Uterus (tissue), 3 donors: ENCODE measurements at regions not wholly inside any gene's neighbourhood (a gene's known extent, or its start where the extent isn't known, plus 50 kb on each side); places are given as distances from the start of the nearest gene placed in this dataset.
A peak's percentile ranks its signal among the peaks of the same experiment; 100 is the strongest.

ENCODE experiments used
- DNase-seq, 2 donors: peaks; one replicate each; pipeline ENCODE4 v3.0.0-alpha.2; 2019 to 2020
- H3K27ac ChIP-seq, 2 donors: fragments of 200-600 bp; sonication (generic); 1 replicate in 1 of 2; 2 replicates in 1 of 2; pipeline ENCODE4 v1.5.1; 2016 to 2018
- H3K27me3 ChIP-seq, 2 donors: fragments of 200-600 bp; sonication (generic); one replicate each; pipeline ENCODE4 v1.5.1; 2018 to 2019; ENCODE audit warnings: control low read depth in 1 of 2
- H3K36me3 ChIP-seq, 2 donors: fragments of 200-600 bp; sonication (generic); one replicate each; pipeline ENCODE4 v1.5.1; 2019; ENCODE audit warnings: control low read depth in 1 of 2
- H3K4me1 ChIP-seq, 2 donors: fragments of 200-600 bp; sonication (generic); one replicate each; pipeline ENCODE4 v1.5.1; 2018 to 2019; ENCODE audit warnings: control low read depth in 1 of 2
- H3K4me3 ChIP-seq, 2 donors: fragments of 200-600 bp; sonication (generic); 1 replicate in 1 of 2; 2 replicates in 1 of 2; pipeline ENCODE4 v1.5.1; 2018 to 2019; ENCODE audit warnings: mild to moderate bottlenecking in 1 of 2
- H3K9me3 ChIP-seq, 2 donors: fragments of 200-600 bp; sonication (generic); one replicate each; pipeline ENCODE4 v1.5.1; 2019; ENCODE audit warnings: control low read depth in 1 of 2
- POLR2A ChIP-seq, 2 donors: fragments of 450-650 bp; IDR thresholded peaks; one replicate each; pipeline ENCODE4 v1.6.1; 2016; ENCODE audit warnings: antibody characterized with exemption in 2 of 2, mild to moderate bottlenecking in 1 of 2, moderate library complexity in 1 of 2
- intact Hi-C: fragments of 100-400 bp; cut with DNase I; formaldehyde crosslinking; loops from one replicate; pipeline ENCODE4 v1.15.1; 2023; ENCODE audit warnings: low total_unique reads
- TF ChIP-seq, protein P1 (sequence below), 4 experiments: fragments of 200-600 bp in 2 of 4; fragments of 450-650 bp in 2 of 4; sonication (generic) in 2 of 4; IDR thresholded peaks; one replicate each; pipeline ENCODE4 v1.5.1; 2016 to 2019; ENCODE audit warnings: antibody characterized with exemption in 4 of 4, mild to moderate bottlenecking in 2 of 4, moderate library complexity in 1 of 4
- donor health status: DM: yes; HTN: yes; CAD: no.

DNA sequence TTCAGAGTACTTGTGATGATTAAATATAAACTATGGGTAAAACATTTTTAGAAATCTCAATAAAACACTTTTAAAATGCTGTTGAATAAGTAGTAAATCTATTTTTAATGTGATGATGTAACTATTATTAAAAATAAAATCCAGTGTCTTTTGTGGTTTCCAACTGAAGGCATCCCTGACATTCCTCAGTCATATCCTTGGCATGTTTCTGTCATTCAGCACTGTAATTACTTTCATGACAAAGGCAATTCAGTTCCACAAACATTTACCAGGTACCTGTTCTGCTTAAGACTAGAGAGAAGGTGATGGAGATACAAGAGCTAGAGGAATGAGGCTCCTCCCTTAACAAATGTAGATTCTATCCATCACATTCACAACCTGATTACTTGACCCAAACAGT is 518.7 kb upstream of the MAP3K7 start:
- intact Hi-C loops: no loop called here
- H3K27ac ChIP-seq: no peak overlapping the region

DNA sequence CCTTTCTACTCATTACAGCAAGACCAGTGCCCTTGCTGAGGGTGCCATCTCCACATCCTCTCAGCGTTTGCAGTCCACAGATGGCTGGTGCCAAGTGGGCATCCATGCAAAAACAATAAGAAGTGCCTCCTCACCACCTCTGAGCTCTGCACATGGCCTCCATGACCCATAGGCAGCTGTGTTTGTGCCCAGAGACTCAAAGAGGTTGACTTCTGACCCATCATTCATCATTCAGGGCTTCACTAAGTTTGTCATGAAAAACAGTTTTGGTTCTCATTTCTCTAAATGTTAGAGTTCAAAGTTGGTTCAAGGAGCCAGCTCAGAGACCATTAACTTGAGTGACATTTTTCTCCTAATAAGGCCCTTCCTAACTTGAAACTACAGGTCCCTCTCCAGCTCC is 512.6 kb upstream of the MAP3K7 start:
- Histone ChIP-seq H3K27me3 (no peaks in the 10 kb centered on the region), H3K36me3 (no peaks in the 10 kb centered on the region), H3K4me3 (no peak overlapping the region), H3K4me1 (no peaks in the 10 kb centered on the region), H3K9me3 (no peaks in the 10 kb centered on the region), H3K27ac (no peak overlapping the region)
- intact Hi-C loops: no loop called here
- DNase-seq: no peak
- TF ChIP-seq, protein P1, sequence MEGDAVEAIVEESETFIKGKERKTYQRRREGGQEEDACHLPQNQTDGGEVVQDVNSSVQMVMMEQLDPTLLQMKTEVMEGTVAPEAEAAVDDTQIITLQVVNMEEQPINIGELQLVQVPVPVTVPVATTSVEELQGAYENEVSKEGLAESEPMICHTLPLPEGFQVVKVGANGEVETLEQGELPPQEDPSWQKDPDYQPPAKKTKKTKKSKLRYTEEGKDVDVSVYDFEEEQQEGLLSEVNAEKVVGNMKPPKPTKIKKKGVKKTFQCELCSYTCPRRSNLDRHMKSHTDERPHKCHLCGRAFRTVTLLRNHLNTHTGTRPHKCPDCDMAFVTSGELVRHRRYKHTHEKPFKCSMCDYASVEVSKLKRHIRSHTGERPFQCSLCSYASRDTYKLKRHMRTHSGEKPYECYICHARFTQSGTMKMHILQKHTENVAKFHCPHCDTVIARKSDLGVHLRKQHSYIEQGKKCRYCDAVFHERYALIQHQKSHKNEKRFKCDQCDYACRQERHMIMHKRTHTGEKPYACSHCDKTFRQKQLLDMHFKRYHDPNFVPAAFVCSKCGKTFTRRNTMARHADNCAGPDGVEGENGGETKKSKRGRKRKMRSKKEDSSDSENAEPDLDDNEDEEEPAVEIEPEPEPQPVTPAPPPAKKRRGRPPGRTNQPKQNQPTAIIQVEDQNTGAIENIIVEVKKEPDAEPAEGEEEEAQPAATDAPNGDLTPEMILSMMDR (IDR thresholded peaks at IDR 0.05): no peak
- TF ChIP-seq POLR2A (IDR thresholded peaks at IDR 0.05): no peak

More for the DNA sequence above, 518.7 kb upstream of the MAP3K7 start:
- TF ChIP-seq, protein P1 (IDR thresholded peaks at IDR 0.05): no peak
- no peak for TF ChIP-seq POLR2A (IDR thresholded peaks at IDR 0.05)
- DNase-seq: no peak
- Histone ChIP-seq H3K4me3 (no peak overlapping the region), H3K27me3 (no peaks in the 10 kb centered on the region), H3K4me1 (no peaks in the 10 kb centered on the region), H3K9me3 (no peaks in the 10 kb centered on the region), H3K36me3 (no peaks in the 10 kb centered on the region)

GRCh38 chr6:91098006-91098405 is 511.1 kb upstream of the MAP3K7 start:
- intact Hi-C loops: no loop called here
- H3K4me3 ChIP-seq: no peak overlapping the region
- TF ChIP-seq, protein P1 (IDR thresholded peaks at IDR 0.05): no peak
- TF ChIP-seq POLR2A (IDR thresholded peaks at IDR 0.05): no peak
- no peaks in the 10 kb centered on the region for H3K9me3 ChIP-seq
- H3K36me3 ChIP-seq: no peaks in the 10 kb centered on the region
- H3K4me1 ChIP-seq: no peaks in the 10 kb centered on the region
- no peak for DNase-seq
- H3K27ac ChIP-seq: no peak overlapping the region
- H3K27me3 ChIP-seq: no peaks in the 10 kb centered on the region

DNA sequence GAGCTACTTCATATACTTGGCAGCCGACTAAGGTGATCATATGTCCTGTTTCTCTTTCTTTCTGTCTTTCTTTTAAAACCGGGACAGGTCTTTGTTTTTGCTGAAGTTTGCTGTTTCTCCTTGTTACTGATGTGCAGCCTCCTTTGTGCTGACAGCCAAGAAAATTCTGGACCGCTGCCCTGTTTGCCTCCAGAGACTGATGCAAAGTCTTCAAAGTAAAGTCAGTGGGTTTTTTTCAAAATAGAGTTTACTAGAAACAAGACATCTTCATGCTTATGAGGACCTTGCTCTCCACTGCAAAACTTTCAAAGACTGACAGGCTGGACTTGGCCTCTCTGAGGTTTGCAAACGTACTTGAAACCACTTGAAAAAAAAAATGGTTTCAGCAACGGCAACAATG is 510.5 kb upstream of the MAP3K7 start:
- H3K4me1 ChIP-seq: no peaks in the 10 kb centered on the region
- no peak overlapping the region for H3K27ac ChIP-seq
- DNase-seq: peak; percentile 17 to 22
- intact Hi-C loops: no loop called here
- TF ChIP-seq POLR2A (IDR thresholded peaks at IDR 0.05): no peak
- TF ChIP-seq, protein P1 (IDR thresholded peaks at IDR 0.05): no peak
- no peaks in the 10 kb centered on the region for H3K27me3 ChIP-seq
- no peaks in the 10 kb centered on the region for H3K9me3 ChIP-seq
- H3K4me3 ChIP-seq: no peak overlapping the region
- no peaks in the 10 kb centered on the region for H3K36me3 ChIP-seq

DNA sequence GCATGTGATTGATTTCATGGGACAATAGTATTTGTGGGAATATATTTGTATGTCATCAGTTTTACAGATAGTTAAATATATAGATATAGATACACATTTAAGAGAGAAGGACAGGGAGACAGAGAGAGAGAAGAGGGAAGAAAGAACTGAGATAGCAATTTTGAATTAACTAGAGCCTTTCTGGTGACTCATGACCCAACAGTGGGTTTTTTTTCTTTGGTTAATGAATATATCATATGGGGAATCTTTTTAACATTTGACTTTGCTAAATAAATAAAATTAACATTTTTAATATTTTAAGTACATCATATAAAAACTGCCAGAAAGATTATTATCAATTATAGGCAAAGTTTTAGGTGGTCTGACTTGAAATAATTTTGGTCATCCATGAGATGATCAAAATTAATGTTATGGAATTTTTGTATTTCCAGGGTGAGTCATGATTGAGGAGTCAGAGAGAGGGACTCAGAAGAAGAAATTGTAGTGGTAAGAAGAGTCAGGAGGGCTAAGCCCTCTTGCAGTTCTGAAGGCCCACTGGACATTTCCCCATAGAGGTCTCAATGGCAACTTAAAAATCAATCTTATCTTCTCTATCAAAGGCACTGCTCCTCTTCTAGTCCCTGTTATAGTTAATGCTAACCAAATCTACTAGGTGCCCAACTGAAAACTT is 508.1 kb upstream of the MAP3K7 start:
- intact Hi-C loops: no loop called here
- Histone ChIP-seq H3K4me3 (no peak overlapping the region), H3K36me3 (no peaks in the 10 kb centered on the region), H3K9me3 (no peaks in the 10 kb centered on the region), H3K27me3 (no peaks in the 10 kb centered on the region), H3K27ac (no peak overlapping the region), H3K4me1 (no peaks in the 10 kb centered on the region)
- no peak for TF ChIP-seq POLR2A (IDR thresholded peaks at IDR 0.05)
- TF ChIP-seq, protein P1 (IDR thresholded peaks at IDR 0.05): no peak
- no peak for DNase-seq
